HCT116 (cell line): ENCODE measurements at regions not wholly inside any gene's neighbourhood (a gene's known extent, or its start where the extent isn't known, plus 50 kb on each side); places are given as distances from the start of the nearest gene placed in this dataset.

Experiments
- ATF3 ChIP-seq: IDR thresholded peaks from 2 replicates; pipeline ENCODE4 v1.6.1; 2012
- CEBPB ChIP-seq: IDR thresholded peaks from 2 replicates; pipeline ENCODE4 v1.6.1; 2012; ENCODE audit warnings: low read depth
- CTCF ChIP-seq, 3 experiments: fragments of 200-600 bp in 1 of 3; sonication (generic) in 1 of 3; IDR thresholded peaks in 2 of 3; conservative IDR thresholded peaks in 1 of 3; 2 replicates each; pipeline ENCODE4 v1.5.1; 2012 to 2017; ENCODE audit warnings: low read depth in 2 of 3, low read length in 2 of 3, antibody characterized with exemption in 1 of 3, borderline replicate concordance in 1 of 3, control low read depth in 1 of 3, mild to moderate bottlenecking in 1 of 3, mixed read lengths in 1 of 3, mixed run types in 1 of 3, moderate library complexity in 1 of 3; ENCODE audit not compliant: insufficient read depth in 1 of 3
- EZH2 ChIP-seq: fragments of 200-600 bp; sonication (generic); IDR thresholded peaks from 2 replicates; pipeline ENCODE4 v1.6.1; 2017; ENCODE audit warnings: antibody characterized with exemption, mixed run types
- EZH2phosphoT487 ChIP-seq: fragments of 200-600 bp; IDR thresholded peaks from 2 replicates; pipeline ENCODE4 v1.6.1; 2018; ENCODE audit warnings: antibody characterized with exemption, borderline replicate concordance
- FOSL1 ChIP-seq: IDR thresholded peaks from 2 replicates; pipeline ENCODE4 v1.6.1; 2012; ENCODE audit warnings: low read depth
- POLR2A ChIP-seq: IDR thresholded peaks from 2 replicates; pipeline ENCODE4 v1.7.0; 2011; ENCODE audit warnings: borderline replicate concordance; ENCODE audit not compliant: insufficient read depth, insufficient read length; ENCODE audit errors: extremely low read depth
- RAD21 ChIP-seq: IDR thresholded peaks from 2 replicates; pipeline ENCODE4 v1.6.1; 2012; ENCODE audit warnings: low read depth, mild to moderate bottlenecking
- REST ChIP-seq: IDR thresholded peaks from 2 replicates; pipeline ENCODE4 v1.6.1; 2012; ENCODE audit warnings: low read depth
- SP1 ChIP-seq: IDR thresholded peaks from 2 replicates; pipeline ENCODE4 v1.6.1; 2012; ENCODE audit warnings: low read depth
- TCF7L2 ChIP-seq: IDR thresholded peaks from 2 replicates; pipeline ENCODE4 v1.7.0; 2011; ENCODE audit warnings: borderline replicate concordance, inconsistent platforms; ENCODE audit not compliant: insufficient read depth, insufficient read length; ENCODE audit errors: extremely low read depth
- YY1 ChIP-seq: IDR thresholded peaks from 2 replicates; pipeline ENCODE4 v1.6.1; 2011; ENCODE audit warnings: low read length, low read depth, moderate library complexity, mild to moderate bottlenecking; ENCODE audit not compliant: insufficient replicate concordance; ENCODE audit errors: extremely low read depth

GRCh38 chr18:41647914-41648313 lies 307.1 kb upstream of the PIK3C3 start:
- TF ChIP-seq EZH2 (no peak), FOSL1 (no peak), REST (no peak), CTCF (IDR thresholded peaks at IDR 0.05 in 2 of 3, conservative IDR thresholded peaks at IDR 0.05 in 1 of 3; ENCODE audit: borderline replicate concordance in 1 of 3, insufficient read depth in 1 of 3, low read depth in 2 of 3, low read length in 2 of 3) (no peak), EZH2phosphoT487 (no peak), RAD21 (no peak), SP1 (no peak), POLR2A (no peak), CEBPB (no peak), ATF3 (no peak), TCF7L2 (no peak), YY1 (no peak)
